ENCODE measurements at regions not wholly inside any gene's neighbourhood (a gene's known extent, or its start where the extent isn't known, plus 50 kb on each side); places are given as distances from the start of the nearest gene placed in this dataset.

- TF ChIP-seq CTCF (tag by site-specific recombination; IDR thresholded peaks at IDR 0.05) (no peak), GLIS2 (tag by site-specific recombination; IDR thresholded peaks at IDR 0.05) (no peak), ZNF768 (tag by site-specific recombination; IDR thresholded peaks at IDR 0.05) (no peak), ZNF571 (tag by site-specific recombination; IDR thresholded peaks at IDR 0.05) (no peak), ZNF792 (tag by site-specific recombination; IDR thresholded peaks at IDR 0.05) (no peak), ZNF23 (tag by site-specific recombination; IDR thresholded peaks at IDR 0.05; ENCODE audit: borderline replicate concordance) (no peak), ZNF416 (tag by site-specific recombination; IDR thresholded peaks at IDR 0.05) (no peak), KLF16 (tag by site-specific recombination; IDR thresholded peaks at IDR 0.05) (no peak), TCF7L2 (IDR thresholded peaks at IDR 0.05; ENCODE audit: borderline replicate concordance, low read depth, low read length) (no peak)
- TF ChIP-seq, protein P1, sequence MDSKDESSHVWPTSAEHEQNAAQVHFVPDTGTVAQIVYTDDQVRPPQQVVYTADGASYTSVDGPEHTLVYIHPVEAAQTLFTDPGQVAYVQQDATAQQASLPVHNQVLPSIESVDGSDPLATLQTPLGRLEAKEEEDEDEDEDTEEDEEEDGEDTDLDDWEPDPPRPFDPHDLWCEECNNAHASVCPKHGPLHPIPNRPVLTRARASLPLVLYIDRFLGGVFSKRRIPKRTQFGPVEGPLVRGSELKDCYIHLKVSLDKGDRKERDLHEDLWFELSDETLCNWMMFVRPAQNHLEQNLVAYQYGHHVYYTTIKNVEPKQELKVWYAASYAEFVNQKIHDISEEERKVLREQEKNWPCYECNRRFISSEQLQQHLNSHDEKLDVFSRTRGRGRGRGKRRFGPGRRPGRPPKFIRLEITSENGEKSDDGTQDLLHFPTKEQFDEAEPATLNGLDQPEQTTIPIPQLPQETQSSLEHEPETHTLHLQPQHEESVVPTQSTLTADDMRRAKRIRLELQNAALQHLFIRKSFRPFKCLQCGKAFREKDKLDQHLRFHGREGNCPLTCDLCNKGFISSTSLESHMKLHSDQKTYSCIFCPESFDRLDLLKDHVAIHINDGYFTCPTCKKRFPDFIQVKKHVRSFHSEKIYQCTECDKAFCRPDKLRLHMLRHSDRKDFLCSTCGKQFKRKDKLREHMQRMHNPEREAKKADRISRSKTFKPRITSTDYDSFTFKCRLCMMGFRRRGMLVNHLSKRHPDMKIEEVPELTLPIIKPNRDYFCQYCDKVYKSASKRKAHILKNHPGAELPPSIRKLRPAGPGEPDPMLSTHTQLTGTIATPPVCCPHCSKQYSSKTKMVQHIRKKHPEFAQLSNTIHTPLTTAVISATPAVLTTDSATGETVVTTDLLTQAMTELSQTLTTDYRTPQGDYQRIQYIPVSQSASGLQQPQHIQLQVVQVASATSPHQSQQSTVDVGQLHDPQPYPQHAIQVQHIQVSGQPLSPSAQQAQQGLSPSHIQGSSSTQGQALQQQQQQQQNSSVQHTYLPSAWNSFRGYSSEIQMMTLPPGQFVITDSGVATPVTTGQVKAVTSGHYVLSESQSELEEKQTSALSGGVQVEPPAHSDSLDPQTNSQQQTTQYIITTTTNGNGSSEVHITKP (tag by site-specific recombination; IDR thresholded peaks at IDR 0.05), result no peak
- TF ChIP-seq, protein P2, sequence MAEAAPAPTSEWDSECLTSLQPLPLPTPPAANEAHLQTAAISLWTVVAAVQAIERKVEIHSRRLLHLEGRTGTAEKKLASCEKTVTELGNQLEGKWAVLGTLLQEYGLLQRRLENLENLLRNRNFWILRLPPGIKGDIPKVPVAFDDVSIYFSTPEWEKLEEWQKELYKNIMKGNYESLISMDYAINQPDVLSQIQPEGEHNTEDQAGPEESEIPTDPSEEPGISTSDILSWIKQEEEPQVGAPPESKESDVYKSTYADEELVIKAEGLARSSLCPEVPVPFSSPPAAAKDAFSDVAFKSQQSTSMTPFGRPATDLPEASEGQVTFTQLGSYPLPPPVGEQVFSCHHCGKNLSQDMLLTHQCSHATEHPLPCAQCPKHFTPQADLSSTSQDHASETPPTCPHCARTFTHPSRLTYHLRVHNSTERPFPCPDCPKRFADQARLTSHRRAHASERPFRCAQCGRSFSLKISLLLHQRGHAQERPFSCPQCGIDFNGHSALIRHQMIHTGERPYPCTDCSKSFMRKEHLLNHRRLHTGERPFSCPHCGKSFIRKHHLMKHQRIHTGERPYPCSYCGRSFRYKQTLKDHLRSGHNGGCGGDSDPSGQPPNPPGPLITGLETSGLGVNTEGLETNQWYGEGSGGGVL (tag by site-specific recombination; IDR thresholded peaks at IDR 0.05), result no peak
These were observed 724.9 kb upstream of the MIR17HG start for GRCh38 chr13:90622541-90622940.

All from HEK293 (cell line).